HG03558 (cell line): ENCODE measurements at regions not wholly inside any gene's neighbourhood (a gene's known extent, or its start where the extent isn't known, plus 50 kb on each side); places are given as distances from the start of the nearest gene placed in this dataset.
A peak's percentile ranks its signal among the peaks of the same experiment; 100 is the strongest.

Experiments
- ATAC-seq: cut with Tn5 transposase; IDR thresholded peaks from one replicate; pipeline ENCODE4 v1.9.1; 2021; ENCODE audit warnings: moderate number of reproducible peaks; ENCODE audit not compliant: unreplicated experiment; ENCODE audit errors: extremely low read depth

DNA sequence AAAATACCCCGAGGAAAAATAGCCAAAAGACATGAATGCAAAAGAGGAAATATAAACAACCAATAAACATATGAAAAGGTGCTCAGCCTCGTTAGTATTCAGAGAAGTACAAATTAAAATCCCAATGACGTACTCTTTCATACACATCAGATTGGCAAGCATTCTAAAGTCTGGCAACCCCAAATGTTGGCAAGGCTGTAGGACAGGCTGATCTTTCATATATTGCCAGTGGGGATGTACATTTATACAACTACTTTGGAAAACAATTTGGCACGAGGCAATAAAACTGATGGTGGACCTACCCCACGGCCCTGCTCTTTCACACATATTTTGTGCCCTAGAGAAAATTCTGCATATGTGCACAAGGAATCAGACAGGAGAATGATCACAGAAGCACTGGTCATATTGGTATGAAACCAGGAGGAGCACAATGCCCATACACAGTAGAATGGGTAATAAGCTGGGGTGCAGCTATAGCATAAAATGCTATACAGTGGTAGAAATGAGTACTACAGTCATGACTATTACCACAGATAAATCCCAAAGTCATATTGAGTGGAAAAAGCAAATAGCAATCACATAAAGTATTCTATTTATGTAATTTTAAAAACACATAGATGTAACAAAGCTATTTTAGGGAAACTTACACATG, 176.0 kb upstream of the SLC24A5 start:
- ATAC-seq: no peak

DNA sequence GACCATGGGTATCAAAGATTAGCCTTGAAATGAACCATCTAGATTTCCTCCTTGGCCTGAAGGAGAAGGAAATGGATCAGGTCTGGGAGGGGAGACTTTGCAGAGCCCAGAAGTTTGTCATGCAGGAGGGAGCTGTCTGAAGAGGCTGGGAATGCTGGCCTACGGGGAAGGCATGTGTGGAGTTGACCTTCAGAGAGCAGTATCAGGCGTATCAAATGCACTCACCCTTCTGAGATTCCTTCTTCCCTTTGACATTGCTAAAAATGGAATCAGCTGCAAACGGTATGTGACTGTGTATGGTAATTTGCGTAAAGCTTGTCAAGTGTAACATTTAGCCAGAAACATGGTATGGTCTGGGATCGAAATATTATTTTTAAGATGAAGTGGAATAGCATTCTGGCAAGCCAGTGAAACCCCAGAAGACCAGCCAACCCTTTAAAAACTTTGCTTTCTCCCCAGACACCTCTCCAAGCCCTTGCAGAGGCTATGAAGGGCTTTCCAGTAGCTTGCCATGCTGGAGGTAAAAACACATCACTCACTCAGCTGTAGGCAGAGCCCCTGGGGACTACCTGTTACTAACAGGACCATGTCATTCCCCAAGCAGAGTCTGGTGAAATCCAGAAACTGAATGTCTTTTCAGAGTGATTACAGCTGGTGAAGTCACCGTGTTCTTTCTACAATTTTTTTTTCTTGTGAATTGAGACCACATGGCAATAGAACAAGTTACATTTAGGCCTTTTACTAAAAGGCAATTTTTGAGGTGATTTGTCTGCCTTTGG, 174.7 kb upstream of the SLC24A5 start:
- ATAC-seq: no peak

DNA sequence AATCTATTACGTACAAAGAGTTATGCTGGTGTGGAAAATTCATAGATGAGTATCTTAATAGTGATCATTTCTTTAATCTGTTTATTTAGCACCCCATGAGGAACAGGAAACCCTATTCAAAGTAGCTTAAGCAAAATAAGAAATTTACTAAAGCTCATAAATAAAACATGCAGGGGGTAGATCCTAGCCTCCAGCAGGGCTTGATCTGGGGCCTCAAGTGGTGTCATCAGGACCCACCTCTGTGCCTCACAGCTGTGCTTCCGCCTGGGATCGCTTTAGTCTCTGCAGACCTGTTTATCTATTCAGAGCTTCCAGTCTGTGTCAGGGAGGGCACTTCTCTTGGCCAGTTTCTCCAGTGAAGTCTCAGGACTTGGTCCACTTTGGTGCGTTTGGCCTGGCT, 171.0 kb upstream of the SLC24A5 start:
- no peak for ATAC-seq

DNA sequence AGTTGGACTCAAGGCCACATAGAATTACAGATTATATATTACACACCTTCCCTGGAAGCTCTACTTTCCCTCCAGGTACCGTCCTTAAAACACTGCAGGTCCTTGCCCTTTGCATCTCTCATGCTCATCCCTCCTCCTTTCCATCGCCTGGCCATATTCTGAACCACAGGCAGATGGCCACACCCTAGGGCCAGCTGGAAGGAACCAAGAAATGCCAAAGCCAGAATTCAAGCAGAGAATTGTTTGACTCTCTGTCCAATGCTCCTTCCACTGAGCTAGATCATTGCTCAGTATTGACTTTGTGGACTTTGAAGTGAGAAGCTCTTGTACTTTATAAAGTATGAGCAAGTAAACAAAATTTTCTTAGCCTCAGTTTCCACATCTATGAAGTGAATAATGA, 170.3 kb upstream of the SLC24A5 start:
- no peak for ATAC-seq

DNA sequence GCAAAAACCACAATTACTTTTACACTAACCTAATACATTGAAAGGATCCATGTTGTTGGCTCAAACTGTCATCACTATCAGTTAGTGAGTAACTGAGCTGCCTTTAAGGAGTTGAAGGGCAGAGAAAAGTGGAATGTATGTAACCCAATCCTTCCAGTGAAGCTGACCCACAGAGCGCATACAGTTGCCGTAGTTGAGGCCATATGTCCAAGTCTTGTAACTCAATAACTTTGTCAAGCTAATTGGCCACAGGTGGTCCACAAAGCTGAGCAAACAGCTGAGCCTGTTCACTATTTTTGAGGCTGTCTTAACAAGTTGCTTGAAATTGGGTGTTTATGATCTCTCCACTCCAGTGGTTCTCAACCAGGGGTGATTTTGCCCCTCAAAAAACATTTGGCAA, 169.0 kb upstream of the SLC24A5 start:
- ATAC-seq: no peak

DNA sequence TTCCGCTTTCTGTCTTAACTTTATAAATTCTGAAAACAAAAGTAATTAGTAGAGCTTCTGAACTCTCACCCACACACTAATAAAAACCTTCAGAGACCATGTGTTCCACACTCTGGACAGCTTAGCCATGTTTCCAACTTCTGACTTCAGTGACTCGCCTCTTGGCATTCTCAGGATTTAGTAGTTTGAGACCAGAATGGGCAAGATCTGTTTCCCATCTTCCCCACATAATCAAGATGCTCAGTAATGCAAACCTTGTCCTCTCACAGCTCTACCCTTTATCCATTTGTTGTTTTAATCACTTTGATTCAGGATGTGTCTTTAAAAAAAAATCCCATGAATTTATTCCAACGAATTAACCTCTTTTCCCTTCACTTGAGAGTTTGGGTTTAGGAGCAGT, 166.6 kb upstream of the SLC24A5 start:
- no peak for ATAC-seq

DNA sequence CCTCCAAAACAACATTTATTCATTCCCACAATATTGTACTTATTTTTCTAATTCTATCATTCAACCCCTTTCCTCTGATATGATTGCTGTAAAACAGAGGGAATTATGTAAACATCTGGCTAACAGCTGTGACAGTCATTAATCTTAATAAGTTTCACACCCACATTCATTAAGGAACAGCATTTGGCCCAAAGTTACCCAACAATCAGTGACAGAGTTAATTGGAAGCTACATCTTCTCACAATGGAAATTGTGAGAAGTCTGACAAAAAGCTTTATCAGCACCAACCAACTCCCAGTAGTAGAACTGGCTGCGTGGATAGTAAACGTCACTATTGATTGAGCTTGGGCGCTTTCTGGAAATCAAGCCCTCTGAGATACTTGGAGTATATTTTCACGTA, 165.8 kb upstream of the SLC24A5 start:
- ATAC-seq: no peak

DNA sequence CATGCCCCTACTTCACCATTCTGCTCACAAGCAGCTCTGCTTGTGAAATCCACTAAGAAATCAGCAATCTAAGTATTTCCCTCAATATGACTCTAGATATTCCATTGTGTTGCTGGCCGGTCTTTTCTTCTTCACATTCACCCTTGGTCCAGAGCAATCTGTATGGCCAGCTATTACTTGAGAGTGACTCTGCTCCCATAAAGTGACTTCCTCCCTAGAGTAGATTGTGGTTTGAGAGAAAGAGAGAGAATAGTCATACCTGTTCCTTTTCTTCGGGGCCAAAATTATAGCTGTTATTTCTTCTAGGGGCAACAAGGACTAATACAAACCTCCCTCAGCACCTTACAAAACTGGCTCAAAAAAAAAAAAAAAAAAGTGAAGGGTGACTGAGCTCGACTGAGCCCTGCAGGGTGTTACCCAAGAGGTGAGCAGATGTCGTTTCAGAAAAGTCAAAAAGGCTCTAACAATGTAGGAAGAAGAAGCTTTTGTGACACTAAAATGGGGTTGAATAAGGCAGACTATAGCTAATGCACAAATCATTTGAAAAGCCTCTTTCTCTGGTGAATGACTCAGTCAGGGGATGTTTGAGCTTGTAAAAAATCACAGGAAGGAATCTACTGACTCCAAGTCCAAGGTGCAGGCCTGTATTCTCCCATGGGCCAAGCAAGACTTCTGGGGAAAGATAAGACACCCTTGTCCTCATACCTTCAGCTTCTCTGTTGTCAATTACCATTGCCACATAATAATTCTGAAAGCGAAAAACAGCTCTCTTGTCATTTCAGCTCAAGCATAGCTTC, 161.0 kb upstream of the SLC24A5 start:
- ATAC-seq: no peak

DNA sequence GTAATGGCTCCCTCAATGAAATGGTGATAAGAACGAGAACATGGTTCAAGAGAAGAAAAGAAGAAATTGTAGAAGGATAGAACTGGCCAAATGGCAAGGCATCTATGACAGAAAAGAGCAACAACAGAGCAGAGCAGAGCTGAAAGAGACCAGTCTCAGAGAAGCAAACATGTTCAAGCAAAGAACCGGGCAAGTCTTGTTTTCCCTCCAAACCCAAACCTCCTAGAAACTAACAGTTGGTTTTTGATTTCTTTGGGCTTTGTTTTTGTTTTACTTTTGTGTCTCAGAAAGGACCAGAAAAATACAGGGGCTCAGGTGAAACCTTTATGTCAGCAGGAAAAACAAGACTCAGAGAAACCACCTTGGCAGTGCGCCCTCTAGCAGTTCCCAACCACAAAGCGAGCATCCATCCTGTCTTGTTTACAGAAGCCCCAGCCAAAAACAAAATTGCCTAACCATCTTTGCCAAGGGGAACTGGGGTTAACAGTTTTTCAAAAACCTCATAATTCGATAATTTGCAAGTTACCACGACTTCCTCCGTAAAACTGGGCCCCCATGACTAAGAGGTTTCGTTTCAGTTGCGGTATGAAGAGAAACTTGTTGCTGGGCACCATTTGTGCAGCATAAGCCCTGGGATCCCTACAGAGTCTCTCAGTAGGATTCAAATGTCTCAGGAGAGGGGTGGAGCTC, 159.2 kb upstream of the SLC24A5 start:
- peak; percentile 76 for ATAC-seq

DNA sequence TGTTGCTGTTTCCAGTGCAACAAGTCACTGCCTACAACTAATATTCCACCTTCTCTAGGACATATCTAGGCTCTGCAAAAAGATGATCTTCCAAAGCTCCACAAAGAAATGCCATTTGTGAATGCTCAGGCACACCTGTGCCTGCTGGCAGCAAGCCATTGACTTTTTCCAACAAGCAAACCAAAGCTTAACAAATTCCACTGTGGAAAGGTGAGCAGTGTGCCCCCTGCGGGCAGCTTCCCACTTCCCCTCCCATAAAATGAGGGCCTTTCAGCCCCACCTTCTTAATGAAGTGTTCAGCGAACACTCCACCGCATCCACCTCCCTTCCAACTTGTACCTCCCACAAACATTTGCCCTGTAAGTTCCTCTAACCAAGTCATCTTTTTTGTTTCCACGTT, 157.5 kb upstream of the SLC24A5 start:
- no peak for ATAC-seq

DNA sequence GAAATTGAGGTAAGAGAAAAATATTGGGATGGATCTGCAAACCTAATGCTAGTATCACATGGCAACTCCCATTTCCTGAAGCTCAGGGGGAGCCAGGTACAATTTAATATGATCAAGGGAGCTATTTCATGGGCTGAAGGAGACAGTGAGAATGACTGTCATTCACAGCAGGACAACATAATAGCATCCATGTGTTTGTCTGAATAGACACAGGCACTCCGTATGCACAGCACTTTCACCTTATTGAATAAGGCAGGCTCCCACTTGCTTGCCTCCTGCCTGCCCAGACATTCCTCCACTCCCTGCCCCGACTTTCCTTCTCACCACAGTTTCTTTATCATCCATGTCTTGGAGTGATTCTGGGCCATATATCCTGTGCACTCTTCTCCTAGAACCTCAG, 156.6 kb upstream of the SLC24A5 start:
- ATAC-seq: no peak

DNA sequence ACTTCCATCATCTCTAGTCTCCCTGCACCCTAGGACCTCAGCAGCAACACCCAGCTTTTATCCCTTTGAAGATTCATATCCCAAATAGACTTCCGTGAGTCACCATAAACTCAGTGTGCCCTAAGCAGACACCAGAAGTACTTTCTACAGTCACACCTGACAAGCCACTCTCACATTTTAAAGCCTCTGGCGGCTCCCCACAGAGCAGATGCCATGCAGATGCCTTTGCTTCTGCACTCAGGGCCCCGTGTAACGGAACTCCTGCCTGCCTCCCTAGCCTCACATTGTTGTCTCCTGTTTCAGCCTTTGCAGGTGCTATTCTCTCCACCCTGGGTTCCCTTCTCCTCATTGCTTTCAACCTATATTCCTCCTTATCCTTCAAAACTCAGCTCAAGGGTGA, 155.5 kb upstream of the SLC24A5 start:
- no peak for ATAC-seq

DNA sequence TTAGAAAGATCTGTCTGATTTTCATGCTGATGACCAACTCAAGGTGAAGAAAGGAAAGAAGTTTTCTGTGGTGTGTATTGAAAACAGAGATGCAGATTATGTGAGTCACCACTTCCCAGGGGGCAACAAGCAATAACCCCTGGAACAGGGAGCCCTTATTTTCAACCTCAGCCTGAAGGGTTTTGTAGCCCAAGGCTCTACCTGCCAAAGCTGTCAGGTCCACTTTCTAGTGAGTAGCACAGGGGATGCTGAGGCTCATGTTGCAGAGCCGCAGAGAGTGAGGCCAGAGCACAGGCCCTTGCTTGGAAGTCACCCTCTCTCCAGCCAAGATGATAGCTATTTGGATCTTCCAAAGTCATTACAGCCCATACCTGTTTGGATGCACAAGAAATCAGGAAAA, 152.2 kb upstream of the SLC24A5 start:
- ATAC-seq: no peak

DNA sequence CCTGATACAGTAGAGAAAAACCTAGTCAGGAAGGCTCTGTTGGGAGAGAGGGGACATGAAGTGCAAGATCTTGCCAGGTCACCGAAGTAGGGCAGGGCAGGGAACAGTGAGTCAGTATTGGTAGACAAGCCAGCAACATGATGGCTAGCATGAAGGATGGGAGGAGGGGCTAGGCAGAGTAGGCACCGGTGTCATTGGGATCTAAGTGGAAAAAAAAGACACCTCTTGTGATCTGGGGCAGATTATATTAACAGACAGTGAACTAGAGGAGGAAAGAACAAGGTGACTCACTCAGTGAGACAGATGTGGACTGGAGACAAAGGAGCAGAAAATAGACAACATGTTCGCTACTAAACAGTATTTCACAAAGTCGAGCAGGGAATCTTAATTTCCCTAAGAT, 149.2 kb upstream of the SLC24A5 start:
- ATAC-seq: no peak

DNA sequence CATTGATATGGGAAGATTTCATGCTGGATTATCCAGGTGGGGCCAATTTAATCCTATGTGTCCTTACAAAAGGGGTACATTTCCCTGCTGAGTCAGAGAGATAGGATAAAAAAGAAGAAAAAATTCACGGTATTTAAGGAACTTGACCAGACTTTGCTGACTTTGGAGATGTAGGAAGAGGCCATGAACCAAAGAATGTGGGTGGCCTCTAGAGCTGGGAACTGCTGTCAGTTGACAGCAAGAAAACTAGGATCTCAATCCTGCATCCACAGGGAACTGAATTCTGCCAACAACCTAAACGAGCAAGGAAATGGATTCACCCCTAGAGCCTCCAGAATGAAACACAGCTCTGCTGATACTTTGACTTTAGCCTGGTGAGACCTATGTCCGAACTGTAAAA, 148.1 kb upstream of the SLC24A5 start:
- ATAC-seq: no peak

DNA sequence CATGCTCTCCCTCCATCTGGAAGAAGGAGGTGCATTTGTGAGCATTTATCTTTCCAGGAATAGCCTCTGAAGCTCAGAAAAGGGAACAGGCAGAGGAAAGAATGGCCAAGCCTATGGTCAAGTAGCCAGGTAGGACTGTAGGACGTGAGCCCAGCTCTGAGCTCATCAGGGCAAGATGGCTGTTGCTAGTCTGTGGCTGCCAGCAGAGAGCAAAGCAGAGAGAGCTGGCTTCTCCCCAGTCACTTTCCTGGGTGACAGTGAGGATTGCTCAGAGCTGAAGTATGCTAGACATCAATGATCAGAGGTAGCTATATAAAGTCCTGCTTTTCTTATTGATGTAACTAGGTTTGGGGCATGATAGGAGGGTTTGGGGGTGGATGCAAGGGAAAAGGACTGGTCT, 146.1 kb upstream of the SLC24A5 start:
- ATAC-seq: no peak

DNA sequence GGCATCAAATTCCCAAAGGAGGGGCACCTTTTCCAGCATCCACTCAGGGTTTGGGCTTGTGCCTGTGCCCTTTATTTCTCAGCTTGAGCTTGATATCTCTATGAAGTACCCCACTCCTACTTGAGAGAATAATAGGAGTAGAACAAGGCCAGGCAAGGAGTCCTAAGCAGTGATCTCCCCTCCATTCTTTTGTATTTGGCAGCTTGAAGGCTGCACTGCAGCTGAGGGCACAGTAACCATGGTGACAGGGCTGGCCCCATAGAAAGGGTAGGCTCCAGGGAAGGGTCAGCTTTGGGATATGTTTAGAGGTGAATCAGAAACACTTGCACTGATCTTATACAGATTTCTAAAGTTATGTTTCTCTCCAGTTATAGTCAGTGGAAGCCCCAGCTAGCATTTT, 145.4 kb upstream of the SLC24A5 start:
- no peak for ATAC-seq

DNA sequence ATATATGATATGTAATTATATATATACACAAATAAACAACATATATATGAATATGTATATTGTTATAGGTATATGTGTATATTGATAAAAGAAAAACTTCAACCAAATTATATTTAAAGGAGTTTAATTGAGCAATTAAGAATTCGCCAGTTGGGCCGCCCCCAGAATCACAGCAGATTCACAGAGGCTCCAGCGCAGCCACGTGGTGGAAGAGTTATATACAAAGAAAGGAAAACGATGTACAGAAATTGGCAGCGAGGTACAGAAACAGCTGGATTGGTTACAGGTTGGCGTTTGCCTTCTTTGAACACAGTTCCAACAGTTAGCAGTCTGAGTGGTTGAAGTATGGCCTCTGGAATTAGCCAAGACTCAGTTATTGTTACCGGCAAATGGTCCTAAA, 137.3 kb upstream of the SLC24A5 start:
- no peak for ATAC-seq

DNA sequence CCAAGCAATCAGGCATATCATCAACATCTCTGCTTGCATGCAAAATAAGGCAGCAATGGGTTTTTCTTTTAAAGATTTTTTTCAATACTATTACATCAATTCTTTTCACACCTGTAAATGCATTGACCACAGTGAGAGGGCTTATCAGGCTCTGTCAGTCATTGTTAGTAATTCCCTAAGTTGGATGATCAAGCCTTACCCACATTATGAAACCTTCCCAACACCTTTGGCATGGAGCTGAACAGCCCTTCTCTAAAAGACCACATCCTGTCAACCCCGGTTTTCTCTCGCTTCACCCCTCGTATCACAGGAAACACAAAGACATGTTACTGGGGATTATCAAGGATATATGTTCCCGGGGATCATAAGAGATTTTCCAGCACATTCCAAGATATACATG, 135.2 kb upstream of the SLC24A5 start:
- ATAC-seq: no peak

DNA sequence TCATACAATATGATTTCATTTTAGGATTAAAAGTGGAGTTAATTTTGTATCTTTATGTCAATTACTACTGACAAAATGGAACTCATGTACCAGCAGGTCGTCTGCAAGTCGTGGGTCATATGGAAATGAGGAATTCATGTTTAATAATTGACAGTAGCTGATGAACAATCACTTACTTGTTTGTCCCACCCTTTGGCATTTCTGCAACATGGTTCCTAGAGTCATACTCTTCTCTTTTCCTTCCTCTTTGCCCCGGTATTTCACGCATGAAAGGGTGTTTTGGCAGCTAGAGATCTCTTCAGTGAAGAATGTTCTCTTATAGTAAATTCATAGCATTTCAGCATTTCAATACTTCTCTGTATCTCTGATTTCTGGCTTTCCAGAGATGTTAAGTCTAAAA, 133.3 kb upstream of the SLC24A5 start:
- ATAC-seq: no peak
